HG03575 (cell line): ENCODE measurements at regions not wholly inside any gene's neighbourhood (a gene's known extent, or its start where the extent isn't known, plus 50 kb on each side); places are given as distances from the start of the nearest gene placed in this dataset.
"Not testable (repeated sequence)": the region's sequence is repeated elsewhere in the genome, so short reads cannot be mapped to it uniquely, and the experiment has no call there.

ENCODE experiments used
- ATAC-seq: cut with Tn5 transposase; IDR thresholded peaks from one replicate; pipeline ENCODE4 v1.9.1; 2021; ENCODE audit not compliant: unreplicated experiment, insufficient number of reproducible peaks, low FRiP score; ENCODE audit errors: extremely low read depth

DNA sequence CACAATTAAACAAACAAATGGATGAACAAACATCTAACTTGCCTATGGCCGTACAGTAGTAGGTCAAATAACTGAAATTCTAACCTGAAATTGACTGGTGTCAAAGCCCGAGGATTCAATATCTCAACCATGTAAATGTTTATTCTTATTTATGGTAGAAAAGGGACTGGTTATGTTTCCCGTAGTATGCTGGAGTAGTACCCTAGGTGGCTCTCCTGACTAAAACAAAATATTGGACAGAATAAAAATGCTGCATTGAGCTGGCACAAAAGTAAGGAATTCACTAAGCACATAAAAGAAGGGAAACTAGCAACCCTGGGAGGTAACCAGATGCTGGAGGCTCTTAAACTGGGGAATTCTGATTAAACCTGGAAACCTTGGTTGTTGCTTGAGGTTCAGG, 117.1 kb upstream of the PREP start:
- ATAC-seq, result no peak

DNA sequence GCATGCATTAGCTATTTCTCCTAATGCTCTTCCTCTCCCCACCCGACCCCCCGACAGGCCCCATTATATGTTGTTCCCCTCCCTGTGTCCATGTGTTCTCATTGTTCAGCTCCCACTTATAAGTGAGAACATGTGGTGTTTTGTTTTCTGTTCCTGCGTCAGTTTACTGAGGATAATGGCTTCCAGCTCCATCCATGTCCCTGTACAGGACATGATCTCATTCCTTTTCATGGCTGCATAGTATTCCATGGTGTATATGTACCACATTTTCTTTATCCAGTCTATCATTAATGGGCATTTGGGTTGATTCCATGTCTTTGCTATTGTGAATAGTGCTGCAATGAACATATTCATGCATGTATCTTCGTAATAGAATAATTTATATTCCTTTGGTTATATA, 116.1 kb upstream of the PREP start:
- ATAC-seq, result not testable (repeated sequence)

DNA sequence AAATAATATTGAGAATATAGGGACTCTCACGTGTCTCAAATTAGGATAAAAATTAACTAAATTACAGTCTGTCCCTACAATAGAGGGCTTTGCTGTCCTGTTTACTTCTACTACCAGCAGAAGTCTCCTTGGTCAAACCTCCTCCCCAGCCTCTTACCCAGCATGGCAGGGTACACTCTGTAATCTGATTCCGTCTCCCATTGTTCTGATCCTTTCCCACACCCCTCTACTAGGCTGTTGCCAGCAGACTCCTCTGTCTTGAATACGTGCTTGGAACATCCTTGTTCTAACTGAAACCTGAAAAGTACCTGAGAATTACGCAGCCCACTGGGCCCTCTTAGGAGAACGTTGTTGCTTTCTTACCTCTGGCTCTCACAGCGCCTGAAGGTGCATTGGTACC, 112.2 kb upstream of the PREP start:
- ATAC-seq, result no peak

DNA sequence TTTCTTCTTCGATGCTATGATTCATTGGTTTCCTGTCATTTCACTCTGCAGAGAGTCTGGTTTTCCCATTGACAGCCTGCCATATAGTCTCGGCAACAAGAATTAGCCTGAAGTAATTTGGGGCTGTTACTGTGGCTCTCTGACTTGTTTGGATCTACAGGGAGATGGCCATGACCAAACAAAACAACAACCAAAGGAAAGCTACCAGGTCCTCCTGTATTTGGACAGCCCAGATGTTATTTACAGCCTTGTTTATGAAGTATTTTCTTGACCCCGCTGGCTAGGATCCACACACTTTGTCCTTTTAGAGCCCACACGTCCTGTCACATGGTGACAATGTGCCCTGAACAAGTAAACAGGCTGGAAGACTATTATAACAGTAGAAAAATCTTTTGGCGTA, 111.4 kb upstream of the PREP start:
- no peak for ATAC-seq

DNA sequence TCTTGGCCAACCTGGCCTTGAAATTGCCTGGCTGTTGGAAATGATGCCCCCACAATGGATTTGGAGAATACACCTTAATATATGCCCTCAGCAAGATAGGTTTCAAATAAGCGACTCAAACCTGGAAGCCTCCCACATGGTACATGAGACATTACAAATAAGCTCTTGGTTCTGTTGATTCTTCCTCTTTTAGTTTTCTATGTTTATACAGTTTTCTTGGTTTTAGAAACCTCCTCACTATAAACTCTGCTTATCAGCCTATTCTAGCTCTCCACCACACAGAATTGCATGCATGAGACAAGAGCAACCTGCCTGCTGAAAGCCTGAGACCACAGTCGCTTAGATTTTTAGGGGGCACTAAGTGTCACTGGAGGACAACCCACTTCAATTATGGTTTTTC, 108.8 kb upstream of the PREP start:
- no peak for ATAC-seq

DNA sequence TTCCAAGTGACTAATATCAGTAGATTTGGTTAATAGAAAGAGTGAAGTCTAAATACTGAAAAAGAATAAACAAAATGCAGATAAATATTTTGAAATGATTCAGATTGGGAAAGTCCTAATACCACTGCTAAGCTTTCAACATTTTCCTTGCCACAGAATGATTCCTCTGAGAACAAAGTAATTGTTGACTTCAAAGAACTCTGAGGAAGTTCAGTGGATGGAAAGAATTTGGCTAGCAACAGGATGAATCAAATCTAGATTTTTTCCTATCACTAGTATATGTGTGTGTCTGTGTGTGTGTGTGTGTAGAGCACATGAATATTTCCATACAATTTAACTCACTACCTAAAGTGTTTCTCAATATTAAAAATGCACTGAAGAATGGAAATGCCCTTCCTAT, 107.9 kb upstream of the PREP start:
- no peak for ATAC-seq

DNA sequence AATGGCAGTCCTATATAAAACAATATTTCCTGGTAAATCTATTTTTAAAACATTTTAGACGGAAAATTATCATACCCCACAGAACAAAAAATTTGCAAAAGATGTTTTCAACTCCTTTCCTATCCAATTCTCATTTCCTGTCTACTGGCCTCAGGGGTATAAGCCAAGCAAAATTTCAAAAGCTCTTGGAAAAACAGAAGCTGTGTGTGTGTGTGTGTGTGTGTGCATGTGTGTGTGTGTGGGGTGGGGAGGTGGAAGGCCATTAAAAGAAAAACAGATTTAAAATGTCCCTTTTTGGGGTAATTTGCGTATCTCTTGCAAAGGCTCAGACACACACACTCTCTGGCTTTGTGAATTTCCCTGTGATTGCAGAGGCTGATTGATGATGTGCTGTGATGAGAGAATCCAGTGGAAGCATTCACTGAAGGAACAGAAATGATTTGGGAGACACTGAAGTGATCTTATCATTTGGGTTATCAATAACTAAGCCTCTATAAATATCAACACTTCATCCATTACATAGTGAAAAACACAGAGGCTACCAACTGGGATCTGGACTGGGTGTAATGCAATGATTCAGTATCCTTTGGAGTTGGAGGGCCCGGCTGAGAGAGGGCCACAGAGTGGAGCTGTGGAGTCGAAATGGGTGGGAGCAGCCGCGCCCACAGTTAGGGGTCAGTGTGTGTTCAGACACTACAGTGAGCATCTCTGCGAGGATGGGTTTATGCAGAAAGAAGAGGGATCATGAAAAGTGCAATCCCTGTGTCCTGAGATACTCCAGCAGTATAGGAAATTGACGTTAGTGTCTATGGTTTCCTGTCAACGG, 106.8 kb upstream of the PREP start:
- no peak for ATAC-seq

DNA sequence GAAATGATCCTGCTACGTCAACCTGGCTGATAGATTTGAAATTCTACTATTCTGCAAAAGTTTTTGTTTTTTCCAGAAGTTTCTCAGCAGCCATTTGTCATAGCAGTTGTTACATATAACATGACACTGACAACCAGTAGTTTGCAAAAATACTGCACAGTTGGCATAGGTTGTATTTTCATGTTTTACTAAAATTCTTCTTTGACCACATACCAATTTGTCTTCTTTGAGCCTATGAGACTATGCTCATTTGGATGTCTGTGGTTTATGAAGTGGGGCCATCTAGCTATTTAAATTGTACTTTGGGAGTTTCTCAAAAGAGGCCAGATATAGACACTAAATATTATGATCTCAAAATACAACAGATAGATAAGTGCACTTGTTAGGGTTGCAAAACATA, 104.9 kb upstream of the PREP start:
- no peak for ATAC-seq

DNA sequence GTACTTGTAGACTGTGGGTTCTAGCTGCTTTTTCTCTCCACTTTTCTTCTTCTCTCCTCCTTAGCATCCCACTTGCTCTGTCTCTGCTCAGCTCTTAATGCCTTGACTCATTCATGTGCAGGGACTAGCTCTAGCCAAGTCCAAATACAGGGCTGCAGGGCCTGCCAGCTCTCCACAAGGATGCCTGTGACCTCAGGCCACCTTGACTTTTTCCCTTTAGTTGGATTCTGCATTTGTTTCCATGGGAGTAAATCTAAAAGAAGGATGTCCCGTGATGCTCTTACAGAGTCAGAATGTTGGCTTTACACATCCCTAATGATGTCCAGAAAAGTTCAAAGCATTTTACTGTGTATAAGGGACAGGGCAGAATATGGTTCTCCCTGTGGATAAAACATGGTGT, 101.8 kb upstream of the PREP start:
- no peak for ATAC-seq

DNA sequence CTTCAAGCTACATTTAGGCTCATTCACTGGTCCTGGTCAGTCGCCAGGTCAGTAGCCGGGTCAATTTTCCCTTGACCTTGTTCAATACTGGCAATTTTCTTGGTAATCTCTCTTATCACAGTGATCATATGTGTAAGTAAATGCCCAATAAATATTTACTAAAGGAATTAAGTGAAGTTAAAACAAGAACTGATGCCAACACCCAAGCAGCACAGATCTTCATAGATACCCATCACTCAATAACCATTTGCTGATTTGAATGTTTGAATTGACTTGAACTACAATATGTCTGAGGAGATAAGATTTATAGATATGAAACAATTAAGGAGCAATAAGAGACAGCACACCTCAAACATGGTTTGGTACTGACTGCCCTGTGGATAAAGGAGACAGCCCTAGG, 100.8 kb upstream of the PREP start:
- no peak for ATAC-seq

DNA sequence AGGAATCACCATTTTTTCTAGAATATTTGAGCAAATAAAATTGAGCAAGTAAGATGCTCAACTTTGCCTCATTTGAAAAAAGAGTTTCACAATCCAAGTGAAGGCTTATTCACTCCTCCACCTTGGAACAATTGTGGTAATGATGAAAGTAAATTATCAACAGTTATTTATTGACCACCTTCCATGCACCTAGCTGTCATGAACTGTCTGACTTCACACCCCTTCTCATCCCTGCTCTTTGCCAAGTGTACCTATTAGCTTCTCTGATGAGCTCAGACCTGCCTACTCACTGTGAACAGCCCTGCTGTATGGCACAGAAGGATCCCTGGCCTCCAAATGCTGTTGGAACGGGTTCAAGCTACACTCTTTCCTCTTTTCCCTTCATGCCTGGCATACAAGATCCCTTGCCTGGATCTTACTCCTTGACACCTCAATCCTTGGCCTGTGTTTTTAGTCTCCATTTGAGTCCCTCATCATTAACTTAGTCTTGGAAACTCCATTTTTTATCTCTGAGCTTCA, 99.0 kb upstream of the PREP start:
- ATAC-seq, result no peak

DNA sequence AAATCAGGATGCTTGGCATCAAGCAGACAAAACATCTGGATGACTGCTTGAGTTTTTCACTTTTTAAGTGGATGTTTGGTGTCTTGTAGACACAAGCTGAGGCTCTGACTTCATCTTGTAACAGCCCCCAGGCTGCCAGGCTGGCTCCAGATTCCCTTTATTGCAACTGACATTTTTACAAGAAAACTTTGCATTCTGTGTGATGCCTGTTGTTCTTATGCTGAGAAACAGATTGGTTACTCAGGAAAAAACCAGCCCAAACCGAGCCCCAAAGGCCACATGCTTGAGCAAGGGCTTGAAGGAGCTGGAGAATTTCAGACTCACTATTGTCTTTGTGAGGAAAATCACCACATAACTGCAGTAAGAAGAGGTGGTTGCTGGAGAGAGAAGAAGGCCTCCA, 98.4 kb upstream of the PREP start:
- no peak for ATAC-seq

DNA sequence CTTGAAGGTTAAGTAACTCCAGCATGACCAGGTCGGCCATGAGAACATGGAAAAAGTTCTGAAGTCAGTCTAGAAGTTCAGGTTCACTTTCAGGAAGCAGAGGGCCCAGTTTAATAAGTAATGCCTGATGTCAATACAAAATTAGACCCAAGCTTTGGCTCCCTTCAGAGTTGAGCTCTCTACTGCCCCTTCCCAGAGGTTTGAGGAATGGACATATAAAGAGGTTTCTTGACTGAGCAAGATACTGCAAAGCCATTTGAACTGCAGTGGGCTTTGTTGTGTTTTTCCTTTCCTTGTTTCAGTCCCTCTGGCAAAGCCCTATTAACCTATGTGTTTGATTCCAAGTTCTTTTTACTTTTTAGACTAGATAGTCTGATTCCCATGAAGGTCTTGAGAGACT, 97.8 kb upstream of the PREP start:
- ATAC-seq, result no peak

DNA sequence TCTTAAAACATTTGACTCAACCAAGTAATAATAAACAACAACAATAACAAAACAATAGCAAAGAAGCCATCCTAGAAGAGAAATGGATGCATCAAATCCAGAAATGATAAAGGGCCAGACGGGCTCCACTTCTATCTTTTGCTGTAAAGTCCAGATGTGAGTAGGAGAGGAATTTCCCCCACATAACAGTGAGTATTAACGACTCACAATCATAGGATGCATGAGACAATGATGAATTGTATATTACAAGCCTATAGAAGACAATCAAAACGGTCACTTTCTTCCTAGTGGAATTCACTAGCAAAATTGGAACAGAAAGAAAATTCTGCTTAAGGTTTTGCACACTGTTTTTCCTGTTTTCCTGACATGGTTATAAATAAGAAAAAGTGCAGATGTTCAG, 97.0 kb upstream of the PREP start:
- no peak for ATAC-seq

DNA sequence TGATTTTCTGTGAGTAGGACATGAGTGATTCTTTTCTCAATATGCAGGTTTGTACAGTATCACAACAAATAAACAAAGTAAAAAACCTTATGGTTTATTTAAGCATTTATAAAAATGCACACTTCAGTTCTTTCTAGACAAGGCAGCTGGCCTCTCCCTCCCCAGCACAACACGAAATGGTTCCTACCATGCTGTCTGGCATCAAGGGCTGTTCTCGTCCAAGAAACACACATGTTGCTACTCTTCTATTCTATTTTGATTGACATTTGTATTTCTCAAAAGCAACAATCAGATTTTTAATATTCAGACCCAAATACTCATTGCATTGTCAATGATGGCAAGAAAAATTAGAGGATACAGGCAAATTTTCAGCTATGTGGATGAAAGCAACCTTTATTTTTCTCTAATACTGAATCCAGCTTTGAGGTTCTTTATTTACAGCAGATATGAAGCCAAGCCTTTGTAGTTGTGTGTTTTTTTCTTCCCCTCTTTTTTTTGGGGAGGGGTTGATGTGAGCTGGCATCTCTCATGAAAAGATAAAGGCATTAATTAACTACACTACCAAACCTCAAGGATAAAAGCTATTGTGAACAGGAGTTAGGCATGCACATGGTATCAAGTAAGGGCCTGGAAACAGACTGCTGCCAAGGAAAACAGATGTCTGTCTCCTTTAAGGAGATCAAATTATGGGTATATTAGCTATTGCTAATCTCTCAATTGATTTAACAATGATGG, 96.4 kb upstream of the PREP start:
- ATAC-seq, result no peak

DNA sequence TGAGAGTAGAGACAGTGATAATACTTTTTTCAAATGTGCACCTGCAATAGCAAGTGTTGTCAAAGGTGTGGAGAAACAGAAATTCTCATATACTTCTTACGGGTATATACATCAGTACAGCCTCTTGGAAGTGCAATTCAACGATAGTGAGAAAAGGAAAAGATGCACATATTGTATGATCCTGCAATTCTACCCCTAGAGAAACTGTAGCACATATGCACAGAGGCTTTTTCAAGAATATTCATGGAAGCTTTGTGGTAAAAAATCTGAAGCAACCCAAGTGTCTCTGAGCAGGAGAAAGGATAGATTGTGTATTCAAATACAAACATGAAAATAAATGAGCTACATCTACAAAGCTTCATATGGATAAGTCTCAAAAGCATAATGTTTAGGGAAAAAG, 94.7 kb upstream of the PREP start:
- ATAC-seq, result no peak

DNA sequence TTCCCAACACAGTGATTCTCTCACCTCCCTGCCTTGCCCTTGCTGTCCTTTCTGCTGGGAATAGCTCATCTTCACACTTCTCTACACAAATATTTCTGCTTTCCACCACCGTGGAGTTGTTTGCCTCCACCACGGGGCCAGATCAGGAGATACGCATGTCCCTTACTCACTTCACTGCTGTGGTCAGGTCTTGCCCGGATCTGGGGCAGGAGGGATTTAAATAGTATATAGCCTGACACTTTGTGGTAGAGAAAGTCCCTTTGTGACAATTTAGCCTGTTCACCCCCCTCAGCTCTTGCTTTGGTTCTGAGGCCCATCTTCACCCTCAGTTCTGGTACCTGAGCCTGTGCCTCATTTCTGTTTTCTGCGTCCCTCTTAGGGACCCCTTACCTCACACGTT, 92.6 kb upstream of the PREP start:
- ATAC-seq, result no peak

DNA sequence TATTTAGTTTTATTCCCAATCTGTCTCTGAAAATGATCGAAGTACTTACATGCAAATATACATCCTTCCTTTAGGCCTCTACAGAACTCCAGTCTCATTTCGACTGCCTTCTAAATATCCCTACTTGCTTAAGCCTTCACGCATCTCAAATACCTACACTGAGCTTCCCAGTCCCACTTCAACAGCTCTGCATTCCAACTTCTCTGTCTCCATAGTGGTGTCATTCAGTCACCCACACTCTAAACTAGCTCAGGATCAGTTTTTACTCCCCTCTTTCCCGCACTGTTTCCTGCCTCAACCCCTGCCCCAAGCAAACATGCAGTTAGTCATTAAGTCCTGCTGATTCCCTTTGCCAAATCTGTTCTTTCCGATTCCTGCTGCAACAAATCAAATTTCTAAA, 91.8 kb upstream of the PREP start:
- ATAC-seq, result no peak

DNA sequence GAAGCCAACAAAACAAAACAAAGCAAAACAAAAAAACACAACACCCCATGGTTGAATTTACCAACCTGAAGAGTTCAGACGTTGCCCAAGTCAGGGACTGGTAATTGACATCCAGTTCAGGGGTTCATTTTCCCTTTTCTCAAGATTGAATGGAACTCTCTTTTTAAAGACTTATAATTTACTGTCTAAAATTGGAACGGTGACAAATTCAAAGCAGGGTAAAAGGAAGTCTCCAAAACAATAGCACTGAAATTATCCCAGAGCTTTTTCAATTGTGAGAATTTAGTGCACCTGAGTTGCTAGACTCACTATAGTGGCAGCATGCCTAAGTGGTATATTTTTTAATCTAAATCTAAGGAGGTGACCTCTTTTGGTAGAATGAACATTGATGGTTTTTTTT, 90.9 kb upstream of the PREP start:
- ATAC-seq, result no peak
